Body of pancreas (tissue), 4 donors: ENCODE measurements at regions not wholly inside any gene's neighbourhood (a gene's known extent, or its start where the extent isn't known, plus 50 kb on each side); places are given as distances from the start of the nearest gene placed in this dataset.

Experiments used
- ATAC-seq: fragments of 150-250 bp; one replicate; pipeline ENCODE4 v1.9.1; 2016
- DNase-seq, 4 donors: peaks; one replicate each; pipeline ENCODE4 v3.0.0-alpha.2; 2019
- H3K27ac ChIP-seq, 4 donors: fragments of 200-600 bp; sonication (generic); 1 replicate in 3 of 4; 2 replicates in 1 of 4; pipeline versions ENCODE4 v1.5.1 to v1.6.1; 2016 to 2019; ENCODE audit warnings: mild to moderate bottlenecking in 1 of 4, mixed read lengths in 1 of 4, moderate library complexity in 1 of 4
- H3K27me3 ChIP-seq, 2 donors: fragments of 200-600 bp; sonication (generic); one replicate each; pipeline ENCODE4 v1.6.0; 2016; ENCODE audit warnings: mild to moderate bottlenecking in 1 of 2
- H3K36me3 ChIP-seq, 2 donors: fragments of 200-600 bp; sonication (generic); replicated peaks in 1 of 2; 2 replicates each; pipeline ENCODE4 v1.5.1; 2016; ENCODE audit warnings: low read depth in 2 of 2; ENCODE audit not compliant: insufficient read depth in 1 of 2
- H3K4me1 ChIP-seq: fragments of 200-600 bp; sonication (generic); one replicate; pipeline ENCODE4 v1.6.0; 2016
- H3K4me3 ChIP-seq, 2 donors: fragments of 200-600 bp; sonication (generic); 1 replicate in 1 of 2; 2 replicates in 1 of 2; pipeline ENCODE4 v1.5.1; 2016 to 2019
- H3K9me3 ChIP-seq, 3 donors: fragments of 200-600 bp; sonication (generic); 1 replicate in 2 of 3; 2 replicates in 1 of 3; pipeline ENCODE4 v1.5.1; 2016
- POLR2A ChIP-seq, 3 donors: fragments of 450-650 bp; IDR thresholded peaks; one replicate each; pipeline ENCODE4 v1.6.1; 2016; ENCODE audit warnings: antibody characterized with exemption in 3 of 3, mild to moderate bottlenecking in 2 of 3
- WGBS, 2 donors: methylation state at CpG; one replicate each; pipeline ENCODE4 v1.1.5; 2017; 5-methylcytosine and 5-hydroxymethylcytosine counted together
- intact Hi-C: fragments of 100-400 bp; cut with DNase I; formaldehyde crosslinking; loops from one replicate; pipeline ENCODE4 v1.15.1; 2023
- TF ChIP-seq, protein P1 (sequence below), 7 experiments: fragments of 450-650 bp in 4 of 7; fragments of 200-600 bp in 3 of 7; sonication (generic) in 3 of 7; IDR thresholded peaks; one replicate each; pipeline ENCODE4 v1.5.1; 2016 to 2019; ENCODE audit warnings: antibody characterized with exemption in 7 of 7

GRCh38 chr12:91643763-91644162 is 461.1 kb upstream of the DCN start:
- H3K27ac ChIP-seq, result no peak overlapping the region
- no peak for TF ChIP-seq POLR2A (IDR thresholded peaks at IDR 0.05)
- TF ChIP-seq, protein P1, sequence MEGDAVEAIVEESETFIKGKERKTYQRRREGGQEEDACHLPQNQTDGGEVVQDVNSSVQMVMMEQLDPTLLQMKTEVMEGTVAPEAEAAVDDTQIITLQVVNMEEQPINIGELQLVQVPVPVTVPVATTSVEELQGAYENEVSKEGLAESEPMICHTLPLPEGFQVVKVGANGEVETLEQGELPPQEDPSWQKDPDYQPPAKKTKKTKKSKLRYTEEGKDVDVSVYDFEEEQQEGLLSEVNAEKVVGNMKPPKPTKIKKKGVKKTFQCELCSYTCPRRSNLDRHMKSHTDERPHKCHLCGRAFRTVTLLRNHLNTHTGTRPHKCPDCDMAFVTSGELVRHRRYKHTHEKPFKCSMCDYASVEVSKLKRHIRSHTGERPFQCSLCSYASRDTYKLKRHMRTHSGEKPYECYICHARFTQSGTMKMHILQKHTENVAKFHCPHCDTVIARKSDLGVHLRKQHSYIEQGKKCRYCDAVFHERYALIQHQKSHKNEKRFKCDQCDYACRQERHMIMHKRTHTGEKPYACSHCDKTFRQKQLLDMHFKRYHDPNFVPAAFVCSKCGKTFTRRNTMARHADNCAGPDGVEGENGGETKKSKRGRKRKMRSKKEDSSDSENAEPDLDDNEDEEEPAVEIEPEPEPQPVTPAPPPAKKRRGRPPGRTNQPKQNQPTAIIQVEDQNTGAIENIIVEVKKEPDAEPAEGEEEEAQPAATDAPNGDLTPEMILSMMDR (IDR thresholded peaks at IDR 0.05), result no peak
- intact Hi-C loops, result no loop called here
- no peaks in the 10 kb centered on the region for H3K27me3 ChIP-seq
- ATAC-seq (no peak), DNase-seq (no peak)
- H3K4me1 ChIP-seq, result no peaks in the 10 kb centered on the region
- H3K36me3 ChIP-seq, result no peaks in the 10 kb centered on the region
- 71 to 73% methylated on average over 2 of the region's 2 CpGs for WGBS, 2 donors
- H3K4me3 ChIP-seq, result no peak overlapping the region
- no peaks in the 10 kb centered on the region for H3K9me3 ChIP-seq

DNA sequence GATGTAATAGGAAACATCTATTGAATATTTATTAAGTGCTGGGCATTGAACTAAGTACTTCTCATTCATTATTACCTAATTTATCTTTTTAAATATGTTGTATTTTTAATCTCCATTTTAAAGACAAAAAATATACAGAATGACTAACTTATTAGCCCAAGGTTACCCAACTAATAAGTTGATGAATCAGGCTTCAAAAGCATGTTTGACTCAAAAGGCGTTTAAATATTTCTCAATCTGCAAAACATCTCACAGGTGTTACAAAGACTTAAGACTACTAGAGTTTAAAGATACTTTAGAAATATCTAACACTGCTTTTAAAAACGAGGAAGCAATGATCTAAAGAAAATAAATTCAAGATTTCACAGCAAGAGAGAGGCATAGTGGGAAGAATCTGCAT is 457.4 kb upstream of the DCN start:
- ATAC-seq, result no peak
- intact Hi-C loops, result no loop called here
- WGBS, 2 donors, result 57 to 63% methylated on average over 2 of the region's 2 CpGs
- Histone ChIP-seq H3K27me3 (no peaks in the 10 kb centered on the region), H3K9me3 (no peaks in the 10 kb centered on the region), H3K36me3 (no peaks in the 10 kb centered on the region), H3K4me3 (no peak overlapping the region), H3K27ac (no peak overlapping the region), H3K4me1 (no peaks in the 10 kb centered on the region)
- no peak for DNase-seq
- TF ChIP-seq, protein P1 (IDR thresholded peaks at IDR 0.05), result no peak
- TF ChIP-seq POLR2A (IDR thresholded peaks at IDR 0.05), result no peak

DNA sequence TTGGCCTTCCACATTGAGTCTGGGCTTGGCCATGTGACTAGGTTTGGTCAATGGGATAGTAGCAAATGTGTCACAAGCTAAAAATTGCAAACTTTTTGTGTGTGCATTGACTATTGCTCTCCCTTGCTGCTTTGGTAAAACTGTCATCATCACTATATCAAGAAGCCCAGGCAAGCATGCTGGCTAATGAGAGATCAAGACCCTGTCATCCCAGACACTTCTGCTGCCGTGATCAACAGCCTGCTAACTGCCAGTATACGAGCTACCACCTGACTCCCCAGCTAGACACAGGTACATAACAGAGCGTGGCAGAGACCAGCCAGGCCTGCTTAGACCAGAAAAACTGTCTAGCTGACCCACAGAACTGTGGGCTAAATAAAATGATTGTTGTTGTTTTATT is 456.7 kb upstream of the DCN start:
- Histone ChIP-seq H3K36me3 (no peaks in the 10 kb centered on the region), H3K27ac (no peak overlapping the region), H3K9me3 (no peaks in the 10 kb centered on the region), H3K4me3 (no peak overlapping the region), H3K27me3 (no peaks in the 10 kb centered on the region), H3K4me1 (no peaks in the 10 kb centered on the region)
- intact Hi-C loops, result no loop called here
- TF ChIP-seq POLR2A (IDR thresholded peaks at IDR 0.05), result no peak
- TF ChIP-seq, protein P1 (IDR thresholded peaks at IDR 0.05), result no peak
- WGBS, 2 donors, result 90 to 97% methylated on average over 3 of the region's 3 CpGs
- no peak for DNase-seq
- ATAC-seq, result no peak

DNA sequence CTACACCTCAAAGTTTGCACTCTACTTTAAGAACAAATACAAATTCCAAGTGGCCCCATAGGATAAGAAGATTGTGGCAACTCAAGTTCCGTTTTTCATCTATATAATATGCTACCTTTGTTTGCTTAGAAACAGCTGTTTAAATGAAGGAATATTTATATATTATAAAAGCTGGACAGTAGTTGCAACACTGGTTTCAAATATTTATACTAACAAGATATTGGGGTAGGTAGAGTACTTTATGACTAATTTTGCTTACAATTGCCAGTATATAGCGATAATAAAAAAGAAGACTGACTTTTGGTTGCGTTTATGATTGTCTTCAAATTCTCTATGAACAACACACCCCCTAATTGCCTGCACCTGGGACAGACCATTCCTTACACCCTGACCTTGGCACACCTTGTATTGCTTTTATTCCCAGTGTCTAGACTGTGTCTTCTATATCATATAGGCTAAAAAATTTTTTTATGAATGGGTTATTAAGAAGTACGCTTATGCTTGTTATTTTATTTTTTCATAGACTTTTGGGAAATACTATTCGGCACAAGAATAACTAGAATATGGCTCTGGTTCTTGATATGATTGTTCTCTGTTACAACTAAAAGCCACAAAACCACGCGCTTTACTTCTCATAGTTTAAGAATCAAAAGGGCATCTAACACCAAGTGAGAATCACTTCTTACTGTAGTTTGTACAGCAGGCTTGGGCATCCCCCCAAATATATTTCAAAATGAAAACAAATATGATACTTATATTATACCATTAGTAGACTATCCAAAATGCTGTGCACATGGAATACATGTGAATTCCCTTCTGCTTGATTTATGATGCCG is 455.4 kb upstream of the DCN start:
- no peak for ATAC-seq

More for the DNA sequence above, 455.4 kb upstream of the DCN start:
- Histone ChIP-seq H3K27me3 (no peaks in the 10 kb centered on the region), H3K27ac (no peak overlapping the region), H3K4me1 (no peaks in the 10 kb centered on the region), H3K36me3 (no peaks in the 10 kb centered on the region), H3K4me3 (no peak overlapping the region), H3K9me3 (no peaks in the 10 kb centered on the region)
- intact Hi-C loops, result no loop called here
- DNase-seq, result no peak
- no peak for TF ChIP-seq POLR2A (IDR thresholded peaks at IDR 0.05)
- TF ChIP-seq, protein P1 (IDR thresholded peaks at IDR 0.05), result no peak
- 74 to 81% methylated on average over 8 of the region's 8 CpGs for WGBS, 2 donors
